ENCODE measurements at regions not wholly inside any gene's neighbourhood (a gene's known extent, or its start where the extent isn't known, plus 50 kb on each side); places are given as distances from the start of the nearest gene placed in this dataset.
"Not testable (repeated sequence)": the region's sequence is repeated elsewhere in the genome, so short reads cannot be mapped to it uniquely, and the experiment has no call there.

DNA sequence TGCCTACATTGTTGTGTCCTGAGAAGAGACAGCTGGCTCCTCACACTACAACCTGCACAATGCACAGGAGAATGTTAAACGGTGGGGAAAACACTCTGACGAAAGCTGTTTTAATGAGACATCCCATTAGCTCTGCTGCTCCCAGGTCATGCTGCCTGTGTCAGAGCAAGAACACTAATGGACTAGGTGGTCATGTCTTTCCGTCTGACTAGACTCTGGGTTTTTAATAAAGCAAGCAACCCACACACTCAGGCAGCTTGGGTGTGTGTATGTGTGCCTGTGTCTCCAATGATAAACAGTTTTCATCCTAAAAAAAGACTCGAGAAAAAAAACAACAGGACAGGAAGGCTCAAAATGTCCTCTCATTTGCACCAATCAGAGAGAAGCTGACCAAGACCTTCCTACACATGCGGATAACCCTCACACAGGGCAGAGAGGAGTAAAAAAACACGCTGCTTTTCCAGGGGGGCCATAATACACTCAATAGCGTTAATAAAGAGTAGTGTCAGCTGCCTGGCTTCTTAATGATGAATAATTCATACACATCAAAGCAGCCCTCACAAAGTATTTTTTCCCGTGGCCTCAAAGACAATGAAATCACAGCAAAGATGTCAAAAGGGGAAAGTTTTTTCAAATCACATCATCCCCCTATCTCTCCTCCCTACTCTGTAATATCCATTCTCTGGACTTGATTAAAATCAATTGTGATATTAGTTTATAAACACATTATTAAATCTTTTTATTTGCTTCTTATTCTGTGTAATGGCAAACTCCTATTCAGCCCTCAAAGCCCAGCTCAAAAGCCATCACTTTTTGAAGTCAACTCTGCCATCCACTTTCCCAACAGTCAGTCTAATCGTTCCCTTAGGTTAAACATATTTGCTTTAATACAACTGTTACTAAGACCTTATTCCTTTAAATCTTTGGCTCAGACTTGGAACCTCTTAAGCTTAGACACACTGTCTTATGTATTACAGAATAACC lies 244.2 kb upstream of the CDH11 start:
- no peak for DNase-seq (ENCODE audit: low read depth)

DNA sequence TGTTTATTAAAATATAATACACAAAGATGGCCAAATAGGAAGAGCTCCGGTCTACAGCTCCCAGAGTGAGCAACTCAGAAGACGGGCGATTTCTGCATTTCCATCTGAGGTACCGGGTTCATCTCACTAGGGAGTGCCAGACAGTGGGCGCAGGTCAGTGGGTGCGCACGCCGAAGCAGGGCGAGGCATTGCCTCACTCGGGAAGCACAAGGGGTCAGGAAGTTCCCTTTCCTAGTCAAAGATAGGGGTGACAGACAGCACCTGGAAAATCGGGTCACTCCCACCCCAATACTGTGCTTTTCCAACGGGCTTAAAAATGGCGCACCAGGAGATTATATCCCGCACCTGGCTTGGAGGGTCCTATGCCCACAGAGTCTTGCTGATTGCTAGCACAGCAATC lies 234.9 kb upstream of the CDH11 start:
- DNase-seq (ENCODE audit: low read depth), result not testable (repeated sequence)

DNA sequence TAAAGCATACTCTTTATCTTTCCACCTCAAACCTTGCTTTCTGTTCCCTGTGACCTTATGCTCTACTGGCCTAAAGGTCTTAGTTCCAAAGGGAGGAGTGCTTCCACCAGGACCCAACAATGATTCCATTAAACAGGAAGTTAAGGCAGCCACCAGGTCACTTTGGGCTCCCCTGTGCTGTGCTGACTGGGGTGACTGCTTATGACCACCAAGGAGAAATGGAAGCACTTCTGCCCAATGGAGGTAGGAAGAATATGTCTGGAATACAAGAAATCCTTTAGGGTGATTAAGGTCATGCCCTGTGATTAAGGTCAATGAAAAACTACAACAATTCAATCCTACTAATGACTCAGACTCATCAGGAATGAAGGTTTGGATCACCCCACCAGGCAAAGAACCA lies 233.8 kb upstream of the CDH11 start:
- no peak for DNase-seq (ENCODE audit: low read depth)

DNA sequence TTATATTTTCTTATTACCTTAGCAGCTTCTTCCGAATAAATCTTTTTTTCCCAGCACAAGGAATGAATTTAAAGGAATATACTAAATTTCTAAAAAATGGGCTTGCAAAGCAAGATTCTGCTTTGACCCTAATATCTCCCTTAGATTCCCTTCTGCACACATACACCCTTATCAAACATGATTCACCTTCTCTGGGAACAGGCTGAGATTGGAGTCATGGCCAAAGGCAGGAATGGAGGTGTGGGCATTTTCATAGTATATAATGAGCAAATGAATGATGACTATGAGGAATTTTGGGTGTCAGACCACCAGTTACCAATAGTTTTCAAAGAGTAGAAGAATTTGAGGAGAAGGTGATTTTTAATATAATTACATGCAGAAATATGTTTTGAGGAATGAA lies 231.3 kb upstream of the CDH11 start:
- no peak for DNase-seq (ENCODE audit: low read depth)

DNA sequence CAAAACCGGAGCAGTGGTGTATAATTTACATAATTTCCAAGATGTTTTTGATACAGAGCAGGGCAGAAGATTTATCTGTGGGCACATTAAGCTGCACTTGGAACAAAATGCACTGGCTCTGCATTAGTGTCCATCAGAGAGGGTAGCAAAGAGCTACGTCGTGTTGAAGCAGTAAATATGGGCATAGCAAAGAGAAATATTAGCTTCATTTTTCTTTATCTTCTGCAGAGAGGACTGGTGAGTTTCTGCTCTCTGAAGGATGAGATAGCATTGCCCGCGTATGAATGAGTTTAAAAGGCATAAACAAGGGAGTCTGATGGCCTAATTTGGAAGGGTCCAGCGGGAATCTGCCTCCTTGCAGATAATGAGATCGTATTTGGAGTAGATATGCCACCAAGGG lies 227.8 kb upstream of the CDH11 start:
- no peak for DNase-seq (ENCODE audit: low read depth)

DNA sequence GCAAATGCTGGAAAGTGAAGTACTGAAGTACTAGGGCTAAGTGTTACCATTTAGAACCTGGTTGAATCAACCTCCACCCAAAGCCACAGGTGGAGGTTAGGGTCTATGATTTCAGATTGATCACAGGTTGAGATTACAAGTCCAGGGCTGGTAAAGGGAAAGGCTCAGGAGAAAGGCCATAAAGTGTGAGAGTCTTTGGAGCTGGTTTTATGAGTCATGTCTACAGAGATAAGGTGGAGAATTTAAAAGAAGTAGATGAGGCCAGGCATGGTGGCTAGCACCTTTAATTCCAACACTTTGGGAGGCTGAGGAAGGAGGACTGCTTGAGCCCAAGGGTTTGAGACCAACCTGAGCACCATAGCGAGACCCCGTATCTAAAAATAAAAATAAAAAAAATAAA lies 221.7 kb upstream of the CDH11 start:
- no peak for DNase-seq (ENCODE audit: low read depth)

DNA sequence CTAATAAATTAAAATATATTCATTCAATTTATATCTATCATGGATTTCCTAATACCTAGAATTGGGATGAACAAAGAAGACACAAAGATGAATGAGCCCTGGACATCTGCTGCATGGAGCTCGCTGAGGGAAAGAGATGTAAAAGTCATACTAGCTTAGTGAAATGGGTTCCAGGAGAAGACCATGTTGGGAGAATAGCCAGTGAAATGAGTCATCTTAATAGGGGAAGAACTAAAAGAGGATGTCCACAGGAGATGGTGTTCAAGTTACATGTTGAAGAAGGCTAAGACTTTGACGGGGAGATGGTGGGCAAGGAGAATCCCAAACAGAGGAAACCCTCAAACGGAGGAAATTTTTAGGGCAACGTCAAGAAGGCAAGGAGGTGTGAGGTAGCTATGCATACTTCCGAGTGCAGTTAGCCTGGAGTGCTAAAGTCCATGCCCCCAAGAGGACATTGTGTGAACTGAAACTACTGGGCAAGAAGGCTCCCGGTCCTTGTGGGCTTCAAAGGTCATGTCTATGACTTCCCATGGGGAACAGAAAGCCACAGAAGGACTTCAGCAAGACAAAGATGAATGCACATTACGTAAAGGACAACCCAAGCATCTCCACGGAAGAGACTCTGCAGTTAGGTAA lies 220.5 kb upstream of the CDH11 start:
- DNase-seq (ENCODE audit: low read depth), result no peak

DNA sequence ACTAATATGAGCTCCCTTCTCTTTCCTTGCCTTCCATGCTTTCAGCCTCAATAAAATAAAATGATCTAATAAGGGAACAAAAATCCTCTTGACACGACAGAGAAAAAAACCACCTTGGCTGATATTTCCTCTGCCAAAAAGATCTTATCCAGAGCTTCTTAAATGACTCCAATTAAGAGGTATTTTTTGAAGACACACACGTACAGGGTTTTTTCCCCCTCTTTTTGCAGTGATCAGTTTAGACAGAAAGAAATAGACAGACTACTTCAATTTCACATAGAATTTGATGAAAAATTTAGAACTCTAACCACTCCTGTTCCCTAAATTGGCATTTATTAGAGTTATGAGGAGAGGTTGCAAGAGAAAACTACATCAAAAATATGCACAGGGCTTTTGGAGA lies 217.2 kb upstream of the CDH11 start:
- DNase-seq (ENCODE audit: low read depth), result no peak

DNA sequence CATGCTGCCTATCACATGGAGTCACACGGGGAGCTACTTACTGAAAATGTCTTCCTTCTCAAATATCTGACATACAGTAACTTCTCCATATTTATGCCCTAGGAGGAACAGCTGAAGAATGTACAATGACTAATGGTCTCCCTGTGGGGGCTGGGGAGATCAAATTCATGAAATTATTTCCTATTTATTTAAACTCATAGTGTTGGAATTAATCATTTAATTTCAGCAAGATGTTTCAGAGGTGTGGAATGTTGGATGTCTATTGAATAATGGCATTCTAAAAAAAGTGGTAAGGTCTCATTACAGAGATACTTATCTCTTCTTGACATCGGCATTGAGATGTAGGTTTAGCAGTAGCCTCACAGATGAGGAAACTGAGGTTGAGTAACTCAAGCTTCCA lies 214.3 kb upstream of the CDH11 start:
- no peak for DNase-seq (ENCODE audit: low read depth)

DNA sequence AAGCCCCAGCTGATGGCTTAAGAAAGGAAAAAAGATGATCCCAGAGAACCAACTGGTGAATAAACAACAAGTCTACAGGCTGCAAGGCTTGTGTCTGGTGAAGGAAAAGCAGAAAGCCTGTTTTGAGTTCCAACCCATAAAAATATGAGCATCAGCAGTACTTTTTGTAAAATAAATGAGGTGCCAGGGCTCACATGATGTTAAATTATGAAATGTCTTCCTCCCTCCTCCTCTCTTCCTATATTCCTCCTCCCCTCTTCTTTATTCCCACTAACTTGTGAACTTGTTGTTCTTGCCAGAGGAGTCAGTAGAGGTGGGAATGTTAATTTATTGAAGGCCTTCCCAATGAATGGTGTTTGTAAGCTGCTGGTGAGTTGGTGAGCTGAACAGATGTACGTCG lies 212.2 kb upstream of the CDH11 start:
- no peak for DNase-seq (ENCODE audit: low read depth)

DNA sequence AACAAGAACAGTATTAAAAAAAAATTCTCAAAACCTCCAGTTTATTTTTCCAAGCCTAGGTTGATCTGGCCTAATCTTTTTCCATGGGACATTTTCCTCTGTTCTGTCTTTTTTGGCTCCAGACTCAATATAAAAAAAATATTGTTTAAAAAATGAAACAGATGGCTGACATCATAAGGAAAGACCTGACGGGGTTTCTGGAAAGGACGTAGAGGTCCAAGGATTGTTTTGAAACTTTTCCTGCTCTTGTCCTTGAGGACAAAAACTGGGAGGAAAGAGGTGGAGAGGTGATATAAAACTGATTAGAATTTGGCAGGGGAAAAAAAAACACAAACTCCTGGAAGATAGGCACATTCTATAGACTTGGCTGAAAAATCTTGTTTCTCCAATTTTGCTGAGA lies 211.4 kb upstream of the CDH11 start:
- DNase-seq (ENCODE audit: low read depth), result no peak

DNA sequence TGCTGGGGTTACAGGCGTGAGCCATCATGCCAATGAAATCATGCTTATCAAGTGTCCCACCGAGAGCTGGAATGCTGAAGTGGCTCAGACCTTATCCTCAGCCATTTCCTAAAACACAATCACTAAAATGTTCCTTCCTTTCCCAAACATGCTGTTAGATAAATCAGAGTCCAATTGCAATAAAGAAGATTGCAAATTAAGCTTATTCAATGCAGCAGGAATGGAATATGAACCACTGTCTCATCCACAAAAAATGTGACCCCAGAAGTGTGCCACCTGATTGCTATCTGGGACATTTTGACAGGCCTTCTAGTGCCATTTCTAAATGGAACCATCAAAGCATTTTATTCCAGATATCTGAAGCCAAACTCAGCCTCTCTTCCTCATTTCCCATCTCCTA lies 205.5 kb upstream of the CDH11 start:
- no peak for DNase-seq (ENCODE audit: low read depth)

DNA sequence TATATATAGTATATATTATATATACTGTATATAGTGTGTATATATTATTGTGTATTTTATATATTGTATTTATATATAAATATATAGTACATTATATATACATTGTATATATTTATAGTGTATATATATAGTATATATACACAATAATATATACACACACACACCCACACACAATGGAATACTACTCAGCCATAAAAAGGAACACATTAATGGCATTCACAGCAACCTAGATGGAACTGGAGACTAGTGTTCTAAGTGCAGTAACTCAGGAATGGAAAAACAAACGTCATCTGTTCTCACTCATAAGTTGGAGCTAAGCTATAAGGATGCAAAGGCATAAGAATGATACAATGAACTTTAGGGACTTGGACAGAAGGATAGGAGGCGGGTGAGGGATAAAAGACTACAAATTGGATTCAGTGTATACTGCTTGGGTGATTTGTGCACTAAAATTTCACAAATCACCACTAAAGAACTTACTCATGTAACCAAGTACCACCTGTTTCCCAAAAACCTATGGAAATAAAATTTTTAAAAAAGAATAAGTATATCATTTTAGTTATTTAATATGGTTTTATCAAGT lies 201.9 kb upstream of the CDH11 start:
- DNase-seq (ENCODE audit: low read depth), result no peak

DNA sequence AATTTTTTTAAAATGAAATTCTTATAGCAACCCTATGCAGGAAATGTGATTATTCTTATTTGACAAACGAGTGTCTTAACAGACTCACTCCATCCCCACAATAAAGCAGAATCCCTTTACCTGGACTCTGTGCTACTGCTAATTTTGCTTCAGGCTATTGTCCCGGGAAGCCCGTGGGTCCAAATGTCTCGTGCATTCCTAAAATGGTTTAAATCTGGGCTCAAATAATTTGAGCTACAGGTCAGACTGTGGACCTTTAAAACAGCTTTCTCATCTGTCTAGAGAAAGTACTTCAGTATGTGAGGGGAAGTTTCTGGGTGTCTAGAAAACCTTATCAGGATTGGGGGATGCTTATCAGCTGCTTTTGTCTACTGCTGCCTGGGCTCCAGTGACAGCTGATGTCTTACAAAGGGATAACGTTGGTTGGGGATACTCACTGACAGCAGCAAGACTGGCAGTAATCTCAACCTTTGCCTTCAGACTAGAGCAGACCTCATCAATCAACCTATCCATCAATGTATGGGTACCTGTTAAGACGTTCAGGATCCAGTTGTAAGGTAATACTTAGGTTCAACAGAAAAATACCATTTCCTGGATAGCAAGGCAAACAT lies 197.9 kb upstream of the CDH11 start:
- DNase-seq (ENCODE audit: low read depth), result no peak

DNA sequence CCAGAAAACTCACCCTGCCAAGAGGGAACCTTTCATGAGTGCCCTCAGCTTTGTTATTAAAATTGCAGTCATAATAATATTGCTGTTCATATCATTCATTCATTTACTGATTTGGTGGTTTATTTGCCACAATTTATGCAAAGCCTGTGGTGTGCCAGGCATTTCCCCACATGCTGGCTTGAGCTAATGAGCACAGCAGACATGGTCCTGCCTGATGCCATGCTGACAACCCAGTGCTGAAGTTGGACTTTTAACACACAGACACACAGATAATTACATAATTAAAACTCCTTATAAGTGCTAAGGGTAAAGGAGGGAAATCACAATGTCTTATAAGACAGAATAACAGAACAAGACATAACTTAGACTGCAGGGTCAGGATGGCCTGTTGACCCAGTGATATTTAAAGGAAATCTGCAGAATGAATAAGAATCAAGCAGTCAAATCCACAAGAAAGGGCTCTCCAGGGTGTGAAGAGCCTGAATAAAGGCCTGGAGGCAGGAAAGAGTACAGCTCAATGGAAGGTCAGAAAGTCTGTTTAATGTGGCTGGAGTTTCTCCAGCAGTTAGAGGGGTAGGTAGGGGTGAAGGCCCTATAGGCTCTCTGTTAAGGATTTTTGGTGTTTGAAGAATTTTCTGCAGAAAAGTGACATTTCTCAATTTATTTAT lies 196.9 kb upstream of the CDH11 start:
- DNase-seq (ENCODE audit: low read depth), result no peak

DNA sequence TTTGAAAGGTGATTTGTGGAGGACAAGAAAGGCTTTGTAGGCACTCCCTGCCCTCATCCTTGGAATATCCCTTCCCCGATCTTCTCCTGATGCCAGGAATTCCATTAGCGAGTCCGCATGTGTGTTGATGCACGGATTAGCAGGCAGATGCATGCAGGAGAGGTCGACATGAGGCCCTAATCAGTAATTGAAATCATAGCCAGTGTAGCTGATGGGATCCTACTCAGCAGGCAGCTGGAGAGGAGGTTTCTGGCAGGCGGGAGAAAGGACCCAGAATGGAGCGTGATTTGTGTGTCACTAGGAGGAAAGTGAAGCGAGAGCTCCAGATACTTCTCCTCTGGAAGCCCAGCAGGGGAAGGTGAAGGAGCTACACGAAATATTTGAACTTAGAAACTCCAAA lies 196.3 kb upstream of the CDH11 start:
- DNase-seq (ENCODE audit: low read depth), result no peak

DNA sequence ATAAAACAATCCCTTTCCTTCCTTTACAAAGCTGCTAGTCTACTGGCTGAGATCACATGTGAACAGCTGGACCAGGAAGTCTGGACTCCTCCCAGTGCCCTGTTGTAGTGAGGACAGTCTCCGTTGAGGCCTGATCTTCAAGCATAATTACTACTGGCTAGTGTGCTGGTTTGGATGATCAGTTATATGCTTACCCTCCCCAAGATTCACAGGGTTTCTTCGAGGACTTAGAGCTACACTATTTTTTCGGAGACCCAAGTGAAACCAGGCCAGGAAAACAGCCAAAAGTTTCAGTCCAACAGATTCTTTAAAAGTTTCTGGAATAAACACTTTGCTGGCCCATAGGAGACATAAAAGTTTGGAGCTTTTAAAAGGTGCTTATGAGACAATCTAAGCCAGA lies 194.9 kb upstream of the CDH11 start:
- no peak for DNase-seq (ENCODE audit: low read depth)

DNA sequence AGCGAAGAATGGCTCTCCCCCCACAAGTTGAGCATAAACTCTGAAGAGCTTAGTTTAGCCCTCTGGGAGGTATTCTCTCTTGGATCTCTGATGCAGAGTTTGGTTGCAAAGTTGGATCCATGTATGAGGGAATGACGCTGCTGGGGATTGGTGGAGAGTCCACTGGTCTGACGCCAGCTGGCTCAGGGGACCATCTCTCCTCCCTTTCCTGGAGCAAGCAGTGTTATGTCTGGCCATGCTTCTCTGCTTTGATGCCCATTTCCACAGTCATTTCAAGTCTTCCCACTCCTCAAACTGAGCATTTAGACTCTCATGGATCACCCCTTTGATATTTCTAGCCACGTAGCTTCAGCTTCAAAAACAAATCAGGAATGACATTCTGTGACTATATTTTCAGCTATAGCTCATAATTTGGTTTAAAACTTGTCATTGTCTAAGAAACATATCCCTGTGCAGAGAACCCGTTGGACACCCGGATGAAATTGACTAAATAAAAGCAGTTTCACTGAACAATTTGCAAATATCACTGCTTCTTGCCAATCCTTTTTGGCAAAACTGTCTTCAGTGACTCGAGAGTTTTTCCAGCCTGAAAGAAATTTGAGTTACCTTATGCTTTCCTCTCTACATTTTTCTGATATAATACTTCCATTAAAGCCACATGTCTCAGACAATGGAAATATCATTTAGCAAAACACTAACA lies 193.4 kb upstream of the CDH11 start:
- no peak for DNase-seq (ENCODE audit: low read depth)

DNA sequence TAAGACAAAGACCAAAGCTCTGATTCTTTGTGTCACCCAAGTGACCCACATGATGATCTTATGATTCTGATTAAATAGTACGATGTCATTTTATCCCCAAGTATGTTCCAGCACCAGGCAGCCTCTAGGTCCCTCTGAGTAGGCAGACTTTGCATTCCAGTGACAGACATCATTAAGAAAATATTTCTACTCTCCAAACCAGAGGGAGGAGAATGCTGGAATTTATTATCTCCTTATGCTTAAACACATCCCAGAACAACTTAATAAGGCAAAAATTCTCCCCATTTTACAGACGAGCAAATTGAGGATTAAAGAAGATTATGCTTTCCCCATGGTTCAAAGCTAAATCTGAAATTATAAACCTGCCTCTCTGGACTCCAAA lies 192.8 kb upstream of the CDH11 start:
- no peak for DNase-seq (ENCODE audit: low read depth)

DNA sequence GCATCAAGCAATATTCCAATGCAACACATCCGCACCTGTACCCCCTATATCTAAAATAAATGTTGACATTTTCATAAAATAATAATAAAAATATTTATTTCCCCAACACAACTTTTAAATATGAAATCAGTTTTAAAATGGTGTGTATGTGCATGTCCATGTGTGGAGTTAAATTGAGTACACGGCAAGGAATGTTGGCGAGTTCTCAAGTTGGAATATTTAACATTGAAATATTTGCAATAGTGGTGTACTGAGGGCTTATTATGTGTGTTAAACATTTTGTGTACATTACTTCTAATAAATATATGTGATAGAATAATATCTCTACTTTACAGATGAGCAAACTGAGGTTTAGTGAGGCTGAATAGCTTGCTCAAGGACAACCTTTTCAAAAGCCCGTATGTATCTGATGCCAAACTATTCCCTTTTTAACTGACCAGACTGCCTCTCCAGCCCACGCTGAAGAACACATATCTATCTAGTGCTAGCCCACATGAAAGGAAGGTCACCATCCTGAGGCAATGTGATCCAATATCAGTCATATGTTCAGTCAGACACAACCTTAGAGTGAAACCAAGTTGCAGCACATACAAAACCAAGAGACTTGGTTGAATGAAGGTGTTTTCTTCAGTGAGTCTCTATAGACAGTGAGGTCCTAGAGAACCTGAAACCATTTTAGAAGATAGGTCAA lies 192.2 kb upstream of the CDH11 start:
- DNase-seq (ENCODE audit: low read depth), result no peak

DNA sequence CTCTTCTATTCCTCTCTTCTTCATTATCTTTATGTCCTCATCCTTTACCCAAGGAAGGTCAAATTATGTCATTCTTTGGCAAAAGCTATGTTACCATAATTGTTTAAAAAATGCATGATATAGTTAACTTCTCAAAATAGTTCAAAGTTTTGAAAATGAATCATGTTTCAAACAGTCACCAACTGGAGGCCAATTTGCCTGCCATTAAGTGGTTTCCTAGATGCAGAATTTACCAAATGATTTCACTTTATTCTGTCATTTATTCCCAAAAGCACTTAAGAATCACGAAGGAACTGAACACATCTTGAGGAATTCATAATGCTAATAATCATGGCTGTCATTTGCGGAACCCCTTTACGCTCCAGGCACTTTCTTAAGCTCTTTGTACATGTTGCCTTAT lies 190.9 kb upstream of the CDH11 start:
- DNase-seq (ENCODE audit: low read depth), result no peak
